ENCODE measurements at regions not wholly inside any gene's neighbourhood (a gene's known extent, or its start where the extent isn't known, plus 50 kb on each side); places are given as distances from the start of the nearest gene placed in this dataset.

- intact Hi-C loops (cut with DNase I): no loop called here
- Histone ChIP-seq H3K4me1 (peaks cover 6 to 20% (median 7%) of the 10 kb centered on the region in 3 donors), H3K9me3 (no peaks in the 10 kb centered on the region), H3K36me3 (no peaks in the 10 kb centered on the region), H3K27ac (peak overlapping the region in 2 of 4 donors; percentile 27 to 29), H3K27me3 (no peaks in the 10 kb centered on the region), H3K4me3 (no peak overlapping the region)
- no peak for DNase-seq
- TF ChIP-seq POLR2A (IDR thresholded peaks at IDR 0.05): no peak
- TF ChIP-seq CTCF (IDR thresholded peaks at IDR 0.05): no peak
These were observed 350.7 kb upstream of the C11orf87 start for GRCh38 chr11:109071262-109071661.

GRCh38 chr11:109071712-109072524, 350.1 kb upstream of the C11orf87 start:
- no peak for DNase-seq
- Histone ChIP-seq H3K27ac (peak overlapping the region; percentile 16 to 45 (median 24)), H3K36me3 (no peaks in the 10 kb centered on the region), H3K4me1 (peaks cover 6 to 25% (median 7%) of the 10 kb centered on the region in 3 donors), H3K27me3 (no peaks in the 10 kb centered on the region), H3K9me3 (no peaks in the 10 kb centered on the region), H3K4me3 (no peak overlapping the region)
- WGBS, 2 donors: 23 to 24% methylated on average over 5 of the region's 5 CpGs
- TF ChIP-seq POLR2A (IDR thresholded peaks at IDR 0.05) (no peak), CTCF (IDR thresholded peaks at IDR 0.05) (no peak)
- intact Hi-C loops (cut with DNase I): no loop called here

GRCh38 chr11:109073032-109073822, 348.8 kb upstream of the C11orf87 start:
- Histone ChIP-seq H3K9me3 (no peaks in the 10 kb centered on the region), H3K4me1 (peaks cover 6 to 27% (median 7%) of the 10 kb centered on the region in 3 donors), H3K27ac (no peak overlapping the region), H3K4me3 (no peak overlapping the region), H3K36me3 (no peaks in the 10 kb centered on the region), H3K27me3 (no peaks in the 10 kb centered on the region)
- intact Hi-C loops (cut with DNase I): no loop called here
- 70 to 75% methylated on average over 4 of the region's 4 CpGs for WGBS, 2 donors
- no peak for TF ChIP-seq POLR2A (IDR thresholded peaks at IDR 0.05)
- TF ChIP-seq CTCF (IDR thresholded peaks at IDR 0.05): no peak
- DNase-seq: no peak

GRCh38 chr11:109075976-109076375, 346.0 kb upstream of the C11orf87 start:
- H3K36me3 ChIP-seq: no peaks in the 10 kb centered on the region
- H3K27me3 ChIP-seq: no peaks in the 10 kb centered on the region
- peaks cover 6 to 25% (median 7%) of the 10 kb centered on the region in 3 donors for H3K4me1 ChIP-seq
- TF ChIP-seq CTCF (IDR thresholded peaks at IDR 0.05): no peak
- no peak for TF ChIP-seq POLR2A (IDR thresholded peaks at IDR 0.05)
- no peak overlapping the region for H3K27ac ChIP-seq
- H3K9me3 ChIP-seq: no peaks in the 10 kb centered on the region
- intact Hi-C loops (cut with DNase I): no loop called here
- no peak for DNase-seq
- 78 to 100% methylated on average over 2 of the region's 2 CpGs for WGBS, 2 donors
- H3K4me3 ChIP-seq: no peak overlapping the region

- WGBS, 2 donors: 32 to 48% methylated on average over 2 of the region's 2 CpGs
- Histone ChIP-seq H3K27ac (no peak overlapping the region), H3K4me1 (peaks cover 0 to 16% (median 6%) of the 10 kb centered on the region in 3 donors), H3K4me3 (no peak overlapping the region), H3K36me3 (no peaks in the 10 kb centered on the region), H3K9me3 (no peaks in the 10 kb centered on the region), H3K27me3 (no peaks in the 10 kb centered on the region)
- TF ChIP-seq POLR2A (IDR thresholded peaks at IDR 0.05) (no peak), CTCF (IDR thresholded peaks at IDR 0.05) (no peak)
- intact Hi-C loops (cut with DNase I): no loop called here
- no peak for DNase-seq
These were observed 345.1 kb upstream of the C11orf87 start for GRCh38 chr11:109076870-109077269.

Measured in esophagus squamous epithelium (tissue), 5 donors.